ENCODE measurements at regions not wholly inside any gene's neighbourhood (a gene's known extent, or its start where the extent isn't known, plus 50 kb on each side); places are given as distances from the start of the nearest gene placed in this dataset.
"Not testable (repeated sequence)": the region's sequence is repeated elsewhere in the genome, so short reads cannot be mapped to it uniquely, and the experiment has no call there.

DNA sequence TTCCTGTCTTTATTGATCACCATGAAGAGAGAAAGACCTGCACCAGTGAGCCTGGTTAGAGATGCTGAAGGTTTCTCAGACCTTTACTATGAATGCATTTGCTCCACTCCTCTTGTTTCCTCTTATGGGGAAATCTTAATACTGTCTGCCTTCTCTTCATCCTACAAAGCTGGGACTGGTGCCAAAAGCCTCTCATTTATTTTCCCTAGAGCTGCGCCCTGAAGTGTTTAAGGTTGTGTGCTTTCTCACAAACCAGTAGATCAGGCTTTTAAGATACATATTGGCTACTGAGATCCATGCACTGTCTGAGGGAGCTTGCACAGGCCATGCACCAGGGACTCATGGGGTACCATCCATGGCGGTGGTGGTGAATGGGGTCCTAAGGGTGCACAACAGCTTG, 286.1 kb upstream of the PMFBP1 start:
- H3K9ac ChIP-seq (ENCODE audit: low read length): no peak overlapping the region
- H3K27ac ChIP-seq (ENCODE audit: low read depth, low read length, poor library complexity, severe bottlenecking): no peak overlapping the region
- H3K4me3 ChIP-seq (ENCODE audit: low read depth, low read length, poor library complexity, severe bottlenecking): no peak overlapping the region
- H3K4me1 ChIP-seq (ENCODE audit: insufficient read depth, low read length, severe bottlenecking): no peaks in the 10 kb centered on the region
- H4K20me1 ChIP-seq (ENCODE audit: insufficient read depth, low read length): no peaks in the 10 kb centered on the region
- no peaks in the 10 kb centered on the region for H3K79me2 ChIP-seq (ENCODE audit: insufficient read depth, low read length)
- TF ChIP-seq EZH2 (IDR thresholded peaks at IDR 0.05; ENCODE audit: borderline replicate concordance, low read length): no peak
- TF ChIP-seq, protein P1, sequence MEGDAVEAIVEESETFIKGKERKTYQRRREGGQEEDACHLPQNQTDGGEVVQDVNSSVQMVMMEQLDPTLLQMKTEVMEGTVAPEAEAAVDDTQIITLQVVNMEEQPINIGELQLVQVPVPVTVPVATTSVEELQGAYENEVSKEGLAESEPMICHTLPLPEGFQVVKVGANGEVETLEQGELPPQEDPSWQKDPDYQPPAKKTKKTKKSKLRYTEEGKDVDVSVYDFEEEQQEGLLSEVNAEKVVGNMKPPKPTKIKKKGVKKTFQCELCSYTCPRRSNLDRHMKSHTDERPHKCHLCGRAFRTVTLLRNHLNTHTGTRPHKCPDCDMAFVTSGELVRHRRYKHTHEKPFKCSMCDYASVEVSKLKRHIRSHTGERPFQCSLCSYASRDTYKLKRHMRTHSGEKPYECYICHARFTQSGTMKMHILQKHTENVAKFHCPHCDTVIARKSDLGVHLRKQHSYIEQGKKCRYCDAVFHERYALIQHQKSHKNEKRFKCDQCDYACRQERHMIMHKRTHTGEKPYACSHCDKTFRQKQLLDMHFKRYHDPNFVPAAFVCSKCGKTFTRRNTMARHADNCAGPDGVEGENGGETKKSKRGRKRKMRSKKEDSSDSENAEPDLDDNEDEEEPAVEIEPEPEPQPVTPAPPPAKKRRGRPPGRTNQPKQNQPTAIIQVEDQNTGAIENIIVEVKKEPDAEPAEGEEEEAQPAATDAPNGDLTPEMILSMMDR (IDR thresholded peaks at IDR 0.05; ENCODE audit: low read length): no peak
- H3K9me3 ChIP-seq (ENCODE audit: low read length): peaks cover 4% of the 10 kb centered on the region; the same call in 1 of the 2 replicates
- no peaks in the 10 kb centered on the region for H3K27me3 ChIP-seq (ENCODE audit: insufficient read depth, low read length)
- no peaks in the 10 kb centered on the region for H3K9me2 ChIP-seq (ENCODE audit: low read depth, low read length)
- H3K4me2 ChIP-seq (ENCODE audit: low read length): no peak overlapping the region
- H3K36me3 ChIP-seq (ENCODE audit: insufficient read depth, low read length): no peaks in the 10 kb centered on the region
- no peaks in the 10 kb centered on the region for H3F3A ChIP-seq (ENCODE audit: insufficient read depth, low read length)
- no peak overlapping the region for H2AFZ ChIP-seq (ENCODE audit: low read length)

DNA sequence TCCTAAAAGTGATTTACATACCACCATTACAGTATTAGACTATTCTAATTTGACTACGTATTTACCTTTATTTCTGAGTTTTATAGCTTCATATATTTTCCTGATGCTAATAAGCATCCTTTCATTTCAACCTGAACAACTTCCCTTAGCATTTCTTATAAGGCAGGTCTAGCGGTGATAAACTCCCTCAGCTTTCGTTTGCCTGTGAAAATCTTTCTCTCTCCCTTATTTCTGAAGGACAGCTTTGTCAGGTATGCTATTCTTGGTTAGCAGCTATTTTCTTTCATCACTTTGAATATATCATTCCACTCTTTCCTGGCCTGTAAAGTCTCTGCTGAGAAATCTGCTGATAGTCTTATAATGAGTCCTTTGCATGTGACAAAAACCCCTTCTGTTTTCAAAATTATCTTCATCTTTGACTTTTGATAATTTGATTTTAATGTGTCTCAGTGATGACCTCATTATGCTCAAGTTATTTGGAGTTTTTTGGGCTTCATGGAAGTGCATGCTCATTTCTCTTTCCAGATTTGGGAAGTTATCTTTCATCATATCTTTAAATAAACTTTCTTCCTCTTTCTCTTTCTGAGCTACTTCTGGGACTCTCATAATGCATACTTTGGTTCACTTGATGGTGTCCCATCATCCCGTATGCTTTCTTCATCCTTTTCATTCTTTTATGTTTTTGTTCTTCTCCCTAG, 285.4 kb upstream of the PMFBP1 start:
- Histone ChIP-seq H4K20me1 (ENCODE audit: insufficient read depth, low read length) (no peaks in the 10 kb centered on the region), H3K9me3 (ENCODE audit: low read length) (peaks cover 4% of the 10 kb centered on the region; the same call in 1 of the 2 replicates), H3K9ac (ENCODE audit: low read length) (no peak overlapping the region), H3K4me1 (ENCODE audit: insufficient read depth, low read length, severe bottlenecking) (no peaks in the 10 kb centered on the region), H3K27ac (ENCODE audit: low read depth, low read length, poor library complexity, severe bottlenecking) (no peak overlapping the region), H3K36me3 (ENCODE audit: insufficient read depth, low read length) (no peaks in the 10 kb centered on the region), H3F3A (ENCODE audit: insufficient read depth, low read length) (no peaks in the 10 kb centered on the region), H3K79me2 (ENCODE audit: insufficient read depth, low read length) (no peaks in the 10 kb centered on the region), H2AFZ (ENCODE audit: low read length) (no peak overlapping the region), H3K4me2 (ENCODE audit: low read length) (no peak overlapping the region), H3K9me2 (ENCODE audit: low read depth, low read length) (no peaks in the 10 kb centered on the region), H3K27me3 (ENCODE audit: insufficient read depth, low read length) (no peaks in the 10 kb centered on the region), H3K4me3 (ENCODE audit: low read depth, low read length, poor library complexity, severe bottlenecking) (no peak overlapping the region)
- TF ChIP-seq, protein P1 (IDR thresholded peaks at IDR 0.05; ENCODE audit: low read length): no peak
- TF ChIP-seq EZH2 (IDR thresholded peaks at IDR 0.05; ENCODE audit: borderline replicate concordance, low read length): no peak

DNA sequence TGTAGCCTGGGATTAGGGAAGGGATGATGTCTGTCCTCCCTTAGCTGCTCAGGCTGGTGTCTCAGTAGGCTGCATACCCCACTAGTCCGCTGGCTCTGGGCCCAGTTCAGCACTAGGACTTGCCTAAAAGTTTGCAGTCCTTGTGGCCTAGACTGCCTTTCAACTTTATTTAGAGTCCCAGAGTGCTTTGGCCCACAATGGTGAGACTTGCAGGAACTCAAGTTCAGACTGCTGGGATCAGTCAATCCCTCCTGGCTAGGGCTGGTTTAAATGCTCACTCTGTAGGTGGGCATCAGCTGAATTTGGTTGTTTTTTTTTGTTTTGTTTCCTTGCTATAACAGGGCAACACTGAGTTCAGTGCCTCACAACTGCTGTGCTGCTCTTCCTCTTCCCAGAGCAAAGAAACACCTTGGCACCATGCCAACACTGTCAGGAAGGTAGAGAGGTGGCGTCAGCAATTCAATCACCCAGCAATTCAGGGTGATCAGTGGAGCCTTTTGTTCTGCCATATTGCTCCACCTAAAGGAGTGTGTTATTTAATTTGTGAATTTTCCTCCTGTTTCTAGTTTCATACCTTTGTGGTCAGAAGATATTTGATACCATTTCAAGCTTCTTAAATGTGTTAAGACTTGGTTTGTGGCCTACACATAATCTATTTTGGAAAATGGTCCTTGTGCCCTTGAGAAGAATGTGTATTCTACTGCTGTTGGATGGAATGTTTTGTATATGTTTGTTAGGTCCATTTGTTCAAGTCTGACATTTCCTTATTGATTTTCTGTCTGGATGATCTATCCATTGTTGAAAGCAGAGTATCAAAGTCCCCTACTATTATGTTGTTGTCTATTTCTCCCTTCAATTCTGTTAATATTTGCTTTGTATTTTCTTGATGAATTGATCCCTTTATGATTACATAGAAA, 284.0 kb upstream of the PMFBP1 start:
- H3K4me1 ChIP-seq (ENCODE audit: insufficient read depth, low read length, severe bottlenecking): no peaks in the 10 kb centered on the region
- no peaks in the 10 kb centered on the region for H3K36me3 ChIP-seq (ENCODE audit: insufficient read depth, low read length)
- no peaks in the 10 kb centered on the region for H3K9me2 ChIP-seq (ENCODE audit: low read depth, low read length)
- no peak overlapping the region for H3K4me2 ChIP-seq (ENCODE audit: low read length)
- H2AFZ ChIP-seq (ENCODE audit: low read length): no peak overlapping the region
- TF ChIP-seq EZH2 (IDR thresholded peaks at IDR 0.05; ENCODE audit: borderline replicate concordance, low read length): no peak
- TF ChIP-seq, protein P1 (IDR thresholded peaks at IDR 0.05; ENCODE audit: low read length): no peak
- no peak overlapping the region for H3K4me3 ChIP-seq (ENCODE audit: low read depth, low read length, poor library complexity, severe bottlenecking)
- no peaks in the 10 kb centered on the region for H4K20me1 ChIP-seq (ENCODE audit: insufficient read depth, low read length)
- H3K79me2 ChIP-seq (ENCODE audit: insufficient read depth, low read length): no peaks in the 10 kb centered on the region
- H3K27me3 ChIP-seq (ENCODE audit: insufficient read depth, low read length): no peaks in the 10 kb centered on the region
- H3F3A ChIP-seq (ENCODE audit: insufficient read depth, low read length): no peaks in the 10 kb centered on the region
- H3K9me3 ChIP-seq (ENCODE audit: low read length): peaks cover 4% of the 10 kb centered on the region; the same call in 1 of the 2 replicates
- H3K27ac ChIP-seq (ENCODE audit: low read depth, low read length, poor library complexity, severe bottlenecking): no peak overlapping the region
- no peak overlapping the region for H3K9ac ChIP-seq (ENCODE audit: low read length)

DNA sequence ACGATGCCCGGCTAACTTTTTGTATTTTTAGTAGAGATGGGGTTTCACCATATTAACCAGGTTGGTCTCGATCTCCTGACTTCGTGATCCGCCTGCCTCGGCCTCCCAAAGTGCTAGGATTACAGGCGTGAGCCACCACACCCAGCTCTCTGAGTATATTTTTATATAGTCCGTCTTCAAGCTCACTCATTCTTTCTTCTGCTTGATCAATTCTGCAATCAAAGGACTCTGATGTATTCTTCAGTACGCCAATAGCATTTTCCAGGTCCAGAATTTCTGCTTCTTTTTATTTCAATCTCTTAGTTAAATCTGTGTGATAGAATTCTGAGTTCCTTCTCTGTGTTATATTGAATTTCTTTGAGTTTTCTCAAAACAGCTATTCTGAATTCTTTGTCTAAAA, 281.9 kb upstream of the PMFBP1 start:
- not testable (repeated sequence) for H3K27me3 ChIP-seq (ENCODE audit: insufficient read depth, low read length); H3F3A ChIP-seq (ENCODE audit: insufficient read depth, low read length); H3K4me3 ChIP-seq (ENCODE audit: low read depth, low read length, poor library complexity, severe bottlenecking); H3K4me2 ChIP-seq (ENCODE audit: low read length); H3K9me2 ChIP-seq (ENCODE audit: low read depth, low read length); H3K9me3 ChIP-seq (ENCODE audit: low read length); H3K4me1 ChIP-seq (ENCODE audit: insufficient read depth, low read length, severe bottlenecking); H4K20me1 ChIP-seq (ENCODE audit: insufficient read depth, low read length); H3K27ac ChIP-seq (ENCODE audit: low read depth, low read length, poor library complexity, severe bottlenecking); H3K79me2 ChIP-seq (ENCODE audit: insufficient read depth, low read length); H3K9ac ChIP-seq (ENCODE audit: low read length); H2AFZ ChIP-seq (ENCODE audit: low read length); H3K36me3 ChIP-seq (ENCODE audit: insufficient read depth, low read length)

Measured in OCI-LY1 (cell line).